K562 (cell line): ENCODE measurements at regions not wholly inside any gene's neighbourhood (a gene's known extent, or its start where the extent isn't known, plus 50 kb on each side); places are given as distances from the start of the nearest gene placed in this dataset.

ENCODE experiments used
- MCM3 ChIP-seq: fragments of 450-650 bp; IDR thresholded peaks from 2 replicates; pipeline ENCODE4 v1.6.1; 2016
- WHSC1 ChIP-seq: IDR thresholded peaks from one replicate; pipeline ENCODE4 v1.6.1; 2012; ENCODE audit warnings: low read length, control low read depth, inconsistent platforms
- ZNF217 ChIP-seq: sonication (generic); formaldehyde crosslinking; IDR thresholded peaks from 2 replicates; pipeline ENCODE4 v1.8.0; 2022; ENCODE audit warnings: mild to moderate bottlenecking, missing genetic modification reagents
- TF ChIP-seq, protein P1 (sequence below), 2 experiments: fragments of 450-650 bp in 1 of 2; IDR thresholded peaks; 2 replicates each; pipeline ENCODE4 v1.6.1; 2011 to 2017; ENCODE audit warnings: low read depth in 2 of 2, antibody characterized with exemption in 1 of 2, borderline replicate concordance in 1 of 2, low read length in 1 of 2, mild to moderate bottlenecking in 1 of 2, mixed read lengths in 1 of 2; ENCODE audit not compliant: control insufficient read depth in 1 of 2
- TF ChIP-seq, protein P2 (sequence below): fragments of 450-650 bp; formaldehyde crosslinking; IDR thresholded peaks from 2 replicates; pipeline ENCODE4 v1.4.0; 2022; ENCODE audit warnings: missing genetic modification characterization
- TF ChIP-seq, protein P3 (sequence below): sonication (generic); formaldehyde crosslinking; IDR thresholded peaks from 2 replicates; pipeline ENCODE4 v1.8.1; 2022; ENCODE audit warnings: missing genetic modification reagents
- TF ChIP-seq, protein P4 (sequence below): IDR thresholded peaks from 2 replicates; pipeline ENCODE4 v1.6.1; 2014; ENCODE audit warnings: antibody characterized with exemption
- TF ChIP-seq, protein P5 (sequence below): fragments of 250-450 bp; sonication (Bioruptor Pico); IDR thresholded peaks from 2 replicates; pipeline ENCODE4 v1.5.0; 2021; ENCODE audit warnings: mild to moderate bottlenecking, moderate library complexity
- TF ChIP-seq, protein P6 (sequence below): fragments of 250-450 bp; sonication (Bioruptor Pico); IDR thresholded peaks from 2 replicates; pipeline ENCODE4 v1.8.0; 2022; ENCODE audit warnings: moderate library complexity, mild to moderate bottlenecking, inconsistent platforms

DNA sequence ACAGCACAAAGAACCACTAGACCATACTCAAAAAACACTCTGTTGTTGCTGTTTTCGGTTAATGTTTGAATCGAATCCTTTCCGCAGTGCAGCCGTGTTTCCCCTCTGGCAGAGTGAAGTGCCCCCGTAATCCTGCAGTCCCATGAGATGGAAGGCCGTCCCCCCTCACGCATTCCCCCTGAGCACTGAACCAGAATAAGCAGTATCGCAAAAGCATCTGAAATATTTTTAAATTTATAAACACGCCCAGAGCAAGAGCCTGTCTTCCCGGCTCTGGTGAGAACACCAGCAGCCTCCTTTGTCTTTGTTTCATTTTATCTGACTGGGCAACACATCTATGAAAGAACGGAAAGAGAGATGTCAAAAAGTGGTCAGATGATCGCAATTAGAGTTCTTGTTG lies 121.0 kb upstream of the ADAMTS18 start (continued):
- TF ChIP-seq, protein P1, sequence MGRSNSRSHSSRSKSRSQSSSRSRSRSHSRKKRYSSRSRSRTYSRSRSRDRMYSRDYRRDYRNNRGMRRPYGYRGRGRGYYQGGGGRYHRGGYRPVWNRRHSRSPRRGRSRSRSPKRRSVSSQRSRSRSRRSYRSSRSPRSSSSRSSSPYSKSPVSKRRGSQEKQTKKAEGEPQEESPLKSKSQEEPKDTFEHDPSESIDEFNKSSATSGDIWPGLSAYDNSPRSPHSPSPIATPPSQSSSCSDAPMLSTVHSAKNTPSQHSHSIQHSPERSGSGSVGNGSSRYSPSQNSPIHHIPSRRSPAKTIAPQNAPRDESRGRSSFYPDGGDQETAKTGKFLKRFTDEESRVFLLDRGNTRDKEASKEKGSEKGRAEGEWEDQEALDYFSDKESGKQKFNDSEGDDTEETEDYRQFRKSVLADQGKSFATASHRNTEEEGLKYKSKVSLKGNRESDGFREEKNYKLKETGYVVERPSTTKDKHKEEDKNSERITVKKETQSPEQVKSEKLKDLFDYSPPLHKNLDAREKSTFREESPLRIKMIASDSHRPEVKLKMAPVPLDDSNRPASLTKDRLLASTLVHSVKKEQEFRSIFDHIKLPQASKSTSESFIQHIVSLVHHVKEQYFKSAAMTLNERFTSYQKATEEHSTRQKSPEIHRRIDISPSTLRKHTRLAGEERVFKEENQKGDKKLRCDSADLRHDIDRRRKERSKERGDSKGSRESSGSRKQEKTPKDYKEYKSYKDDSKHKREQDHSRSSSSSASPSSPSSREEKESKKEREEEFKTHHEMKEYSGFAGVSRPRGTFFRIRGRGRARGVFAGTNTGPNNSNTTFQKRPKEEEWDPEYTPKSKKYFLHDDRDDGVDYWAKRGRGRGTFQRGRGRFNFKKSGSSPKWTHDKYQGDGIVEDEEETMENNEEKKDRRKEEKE (IDR thresholded peaks at IDR 0.05; ENCODE audit: borderline replicate concordance in 1 of 2, control insufficient read depth in 1 of 2, low read depth in 2 of 2, low read length in 1 of 2), result no peak
- TF ChIP-seq WHSC1, result no peak
- TF ChIP-seq MCM3, result no peak
- no peak for TF ChIP-seq ZNF217 (CRISPR knock-in tag)
- TF ChIP-seq, protein P2, sequence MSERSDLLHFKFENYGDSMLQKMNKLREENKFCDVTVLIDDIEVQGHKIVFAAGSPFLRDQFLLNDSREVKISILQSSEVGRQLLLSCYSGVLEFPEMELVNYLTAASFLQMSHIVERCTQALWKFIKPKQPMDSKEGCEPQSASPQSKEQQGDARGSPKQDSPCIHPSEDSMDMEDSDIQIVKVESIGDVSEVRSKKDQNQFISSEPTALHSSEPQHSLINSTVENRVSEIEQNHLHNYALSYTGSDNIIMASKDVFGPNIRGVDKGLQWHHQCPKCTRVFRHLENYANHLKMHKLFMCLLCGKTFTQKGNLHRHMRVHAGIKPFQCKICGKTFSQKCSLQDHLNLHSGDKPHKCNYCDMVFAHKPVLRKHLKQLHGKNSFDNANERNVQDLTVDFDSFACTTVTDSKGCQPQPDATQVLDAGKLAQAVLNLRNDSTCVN (CRISPR knock-in tag), result no peak
- TF ChIP-seq, protein P3, sequence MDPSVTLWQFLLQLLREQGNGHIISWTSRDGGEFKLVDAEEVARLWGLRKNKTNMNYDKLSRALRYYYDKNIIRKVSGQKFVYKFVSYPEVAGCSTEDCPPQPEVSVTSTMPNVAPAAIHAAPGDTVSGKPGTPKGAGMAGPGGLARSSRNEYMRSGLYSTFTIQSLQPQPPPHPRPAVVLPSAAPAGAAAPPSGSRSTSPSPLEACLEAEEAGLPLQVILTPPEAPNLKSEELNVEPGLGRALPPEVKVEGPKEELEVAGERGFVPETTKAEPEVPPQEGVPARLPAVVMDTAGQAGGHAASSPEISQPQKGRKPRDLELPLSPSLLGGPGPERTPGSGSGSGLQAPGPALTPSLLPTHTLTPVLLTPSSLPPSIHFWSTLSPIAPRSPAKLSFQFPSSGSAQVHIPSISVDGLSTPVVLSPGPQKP (CRISPR knock-in tag), result no peak
- TF ChIP-seq, protein P4, sequence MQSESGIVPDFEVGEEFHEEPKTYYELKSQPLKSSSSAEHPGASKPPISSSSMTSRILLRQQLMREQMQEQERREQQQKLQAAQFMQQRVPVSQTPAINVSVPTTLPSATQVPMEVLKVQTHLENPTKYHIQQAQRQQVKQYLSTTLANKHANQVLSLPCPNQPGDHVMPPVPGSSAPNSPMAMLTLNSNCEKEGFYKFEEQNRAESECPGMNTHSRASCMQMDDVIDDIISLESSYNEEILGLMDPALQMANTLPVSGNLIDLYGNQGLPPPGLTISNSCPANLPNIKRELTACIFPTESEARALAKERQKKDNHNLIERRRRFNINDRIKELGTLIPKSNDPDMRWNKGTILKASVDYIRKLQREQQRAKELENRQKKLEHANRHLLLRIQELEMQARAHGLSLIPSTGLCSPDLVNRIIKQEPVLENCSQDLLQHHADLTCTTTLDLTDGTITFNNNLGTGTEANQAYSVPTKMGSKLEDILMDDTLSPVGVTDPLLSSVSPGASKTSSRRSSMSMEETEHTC, result no peak
- TF ChIP-seq, protein P5, sequence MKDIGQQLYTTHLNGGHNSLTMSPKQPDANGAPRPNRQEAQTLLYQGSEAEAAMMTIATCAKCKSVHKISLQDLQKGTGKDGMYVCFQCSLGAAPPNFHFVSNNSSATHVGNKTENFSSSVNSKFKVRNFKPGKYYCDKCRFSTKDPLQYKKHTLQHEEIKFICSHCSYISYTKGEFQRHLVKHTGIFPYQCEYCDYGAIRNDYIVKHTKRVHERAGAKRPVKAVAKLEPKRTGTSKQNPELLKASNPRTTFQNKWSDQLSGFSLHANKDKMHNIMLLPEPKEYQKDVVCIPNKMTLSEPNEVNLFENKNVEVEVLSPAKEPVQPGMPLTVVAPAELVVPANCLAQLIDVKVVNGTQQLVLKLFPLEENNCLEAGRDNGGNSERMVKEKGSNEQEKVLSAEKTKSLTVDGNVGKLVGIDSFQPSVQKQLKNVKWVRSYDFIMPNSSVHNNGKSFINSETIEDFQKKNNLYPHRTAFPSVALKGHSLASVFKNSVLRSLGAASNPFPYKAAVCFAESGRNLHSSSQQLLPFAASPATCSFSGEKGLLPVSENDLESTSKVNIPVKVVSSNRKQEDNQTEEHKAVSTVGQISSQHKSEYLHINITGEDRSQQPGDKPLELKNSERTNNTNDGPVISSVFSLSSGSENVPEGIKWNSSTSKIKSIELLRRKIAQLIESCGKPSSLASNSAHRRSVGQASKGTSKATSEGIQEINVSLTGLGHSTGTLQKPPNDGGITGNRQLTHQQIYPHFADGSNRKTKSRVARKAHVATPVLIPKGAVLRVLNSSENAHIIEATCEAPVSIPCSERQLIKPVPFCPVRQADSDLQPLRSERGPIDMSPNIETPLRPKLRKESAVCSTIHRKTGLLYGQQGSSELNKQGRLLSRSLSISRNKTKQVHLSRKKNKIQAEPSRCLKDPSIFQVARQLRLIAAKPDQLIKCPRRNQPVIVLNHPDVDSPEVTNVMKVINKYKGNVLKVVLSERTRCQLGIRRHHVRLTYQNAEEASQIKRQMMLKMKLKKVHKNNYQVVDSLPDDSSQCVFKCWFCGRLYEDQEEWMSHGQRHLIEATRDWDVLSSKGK (CRISPR knock-in tag), result no peak
- TF ChIP-seq, protein P6, sequence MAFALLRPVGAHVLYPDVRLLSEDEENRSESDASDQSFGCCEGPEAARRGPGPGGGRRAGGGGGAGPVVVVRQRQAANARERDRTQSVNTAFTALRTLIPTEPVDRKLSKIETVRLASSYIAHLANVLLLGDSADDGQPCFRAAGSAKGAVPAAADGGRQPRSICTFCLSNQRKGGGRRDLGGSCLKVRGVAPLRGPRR (CRISPR knock-in tag), result no peak
